Left renal cortex interstitium (tissue), 4 donors: ENCODE measurements at regions not wholly inside any gene's neighbourhood (a gene's known extent, or its start where the extent isn't known, plus 50 kb on each side); places are given as distances from the start of the nearest gene placed in this dataset.

Source experiments
- DNase-seq, 4 donors: peaks; one replicate each; pipeline ENCODE4 v3.0.0-alpha.2; 2013; ENCODE audit warnings: low read depth in 4 of 4, low spot score in 2 of 4, missing footprints in 1 of 4

DNA sequence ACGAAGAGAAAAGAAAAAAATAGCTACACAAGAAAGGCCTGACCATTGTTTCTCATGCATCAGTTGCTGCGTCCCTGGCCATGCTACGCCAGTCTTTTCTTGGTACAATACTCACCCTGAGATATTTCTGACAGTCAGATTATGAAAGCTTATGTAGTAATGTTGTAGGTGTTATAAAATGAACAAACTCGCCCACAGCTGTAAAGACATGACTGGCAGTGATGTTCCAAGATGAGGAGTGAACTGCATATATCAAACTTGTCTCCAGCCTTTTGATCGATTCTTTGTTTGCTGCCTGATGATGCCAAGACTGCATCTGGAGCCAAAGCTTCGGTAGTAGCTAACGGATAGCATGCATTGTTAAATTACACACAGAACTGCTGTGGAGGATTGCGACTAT lies 822.7 kb downstream of the TUSC7 start:
- no peak for DNase-seq

DNA sequence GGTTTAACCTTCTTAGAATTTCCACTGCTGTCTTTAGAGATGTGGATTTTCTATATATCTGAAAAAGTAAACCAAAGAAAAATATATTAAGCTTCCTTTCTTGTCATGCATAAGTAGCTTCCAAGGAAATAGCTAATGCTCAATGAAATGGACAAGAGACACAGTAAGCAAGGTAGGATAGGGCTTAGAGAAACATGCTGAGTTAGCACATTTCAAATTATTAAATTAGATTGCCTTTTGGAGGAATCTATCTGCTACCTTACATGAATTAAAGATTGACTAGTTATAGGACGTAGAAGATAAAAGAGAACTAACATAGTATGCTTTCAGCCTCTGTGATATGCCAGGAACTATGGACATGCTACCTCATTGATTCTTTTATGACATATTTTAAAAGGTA lies 824.6 kb downstream of the TUSC7 start:
- DNase-seq, result no peak

DNA sequence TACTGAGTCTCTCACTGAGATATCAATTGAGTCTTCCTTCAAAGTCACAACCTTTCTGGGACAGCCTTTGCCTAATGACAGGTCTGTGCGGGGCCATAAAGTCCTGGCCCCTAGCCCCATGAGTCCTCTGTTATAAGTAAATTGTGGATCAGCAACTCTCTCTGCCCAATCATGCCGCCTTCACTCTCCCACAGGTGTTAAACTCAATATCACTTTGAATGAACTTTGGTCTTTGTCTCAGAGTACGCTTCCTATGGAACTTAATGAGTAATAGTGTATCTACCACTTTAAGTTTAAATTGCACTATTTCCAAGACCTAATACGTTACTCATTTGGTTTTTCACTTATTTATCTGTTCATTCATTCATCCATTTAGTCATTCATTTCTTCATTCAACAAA lies 826.4 kb downstream of the TUSC7 start:
- no peak for DNase-seq

DNA sequence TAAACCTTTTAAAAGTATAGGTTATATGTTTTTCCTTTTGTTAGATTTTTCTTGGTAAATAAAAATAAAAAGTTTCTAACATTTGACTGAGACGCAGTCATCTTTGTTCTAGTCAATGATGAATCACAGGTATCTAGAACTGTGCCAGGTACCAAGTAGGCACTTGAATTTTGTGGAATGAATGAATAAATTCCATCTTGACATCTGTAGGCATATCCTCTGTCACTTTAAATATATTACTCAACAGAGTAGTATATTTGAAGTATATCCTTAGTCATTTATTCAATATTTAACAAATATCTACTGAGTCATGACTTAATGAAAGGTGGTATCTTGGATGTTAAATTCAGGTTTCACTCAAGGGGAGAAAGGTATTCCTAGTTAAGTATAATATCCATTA lies 828.4 kb downstream of the TUSC7 start:
- DNase-seq, result no peak

DNA sequence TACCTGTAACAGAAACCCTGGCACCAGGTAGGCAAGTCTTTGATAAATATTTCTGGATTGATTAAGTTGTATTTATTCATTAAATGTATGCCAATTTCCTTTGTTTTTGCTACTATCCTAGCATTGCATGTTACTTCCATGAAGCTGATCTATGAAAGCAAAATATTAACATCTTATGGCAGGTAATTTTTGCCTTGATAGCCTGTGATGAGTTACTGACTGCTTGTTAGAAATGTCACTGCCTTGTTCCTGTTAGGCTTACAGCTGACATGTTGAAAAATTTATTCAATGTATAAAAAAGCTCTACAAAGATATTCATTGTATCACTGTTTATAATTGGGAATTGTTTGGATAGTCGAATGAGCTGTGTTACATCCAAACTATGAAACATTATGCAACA lies 830.1 kb downstream of the TUSC7 start:
- no peak for DNase-seq

DNA sequence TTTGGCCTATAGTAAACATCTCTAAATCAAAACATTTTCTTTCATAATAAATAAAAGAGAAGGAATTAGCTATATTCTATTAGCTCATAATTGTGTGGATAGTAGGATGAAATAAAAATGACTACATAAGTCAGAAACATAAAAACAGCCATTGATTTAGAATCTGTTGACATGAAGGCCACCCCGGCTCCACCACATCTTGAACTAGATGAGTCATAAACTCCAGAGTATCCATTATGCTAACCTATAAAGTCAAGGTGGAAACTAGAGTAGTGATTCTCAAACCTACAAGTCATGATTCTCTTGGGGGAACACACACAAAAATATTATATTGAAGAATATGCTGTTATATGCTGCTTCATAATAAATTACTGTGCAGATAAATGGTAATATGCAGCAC lies 831.0 kb downstream of the TUSC7 start:
- DNase-seq, result no peak

DNA sequence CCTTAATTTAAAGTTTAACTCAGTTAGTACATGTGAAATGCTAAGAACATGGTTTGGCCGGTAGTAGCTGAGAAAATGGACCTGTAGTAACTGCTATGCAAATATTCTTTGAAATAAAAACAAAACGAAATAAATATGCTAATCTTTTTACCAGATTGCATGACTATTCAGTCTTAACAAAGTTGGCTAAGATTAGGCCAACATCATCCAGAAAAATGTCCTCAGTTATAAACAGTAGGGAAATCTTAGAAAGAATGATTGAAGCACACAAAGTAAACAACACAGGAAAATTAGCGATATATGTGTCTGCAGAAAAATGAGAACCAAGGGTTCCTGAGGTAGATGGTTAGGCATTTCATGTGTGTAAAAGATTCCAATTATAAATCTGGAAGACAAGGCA lies 832.1 kb downstream of the TUSC7 start:
- no peak for DNase-seq

DNA sequence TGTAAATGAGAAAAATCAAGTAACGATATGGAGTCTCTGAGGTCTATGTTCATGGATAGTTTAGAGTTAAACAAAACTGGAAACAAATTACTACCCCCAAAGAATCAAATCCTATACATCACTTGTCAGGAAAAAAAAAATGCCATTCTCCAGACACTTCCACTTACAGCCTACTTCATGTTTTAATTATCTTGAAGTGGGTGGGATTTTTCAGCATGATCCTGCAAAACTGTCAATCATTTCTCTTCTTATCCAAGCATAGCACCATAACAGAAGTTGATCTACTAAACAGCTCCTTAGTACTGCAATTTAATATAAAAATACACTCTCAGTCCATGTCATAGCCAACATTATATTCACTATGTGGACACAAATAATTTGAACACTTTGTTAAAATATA lies 833.9 kb downstream of the TUSC7 start:
- no peak for DNase-seq

DNA sequence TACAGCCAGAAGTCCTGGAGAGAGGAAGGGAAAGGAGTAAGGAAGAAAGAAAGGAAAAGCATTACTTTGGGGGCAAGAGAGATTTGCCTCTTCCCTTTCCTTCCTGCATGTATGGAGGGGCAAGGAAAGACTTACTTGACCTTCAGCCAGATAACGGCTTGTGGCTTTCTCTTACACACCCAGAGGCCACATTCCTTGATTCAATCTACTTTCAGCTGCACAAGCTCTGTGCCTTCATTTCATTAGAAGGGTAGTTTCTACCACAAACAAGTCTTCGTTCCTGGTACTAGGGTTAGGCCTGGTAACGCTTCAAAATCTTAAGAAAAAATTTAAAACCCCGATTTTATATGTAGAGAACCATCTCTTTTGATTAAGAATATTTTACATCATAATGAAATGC lies 835.9 kb downstream of the TUSC7 start:
- no peak for DNase-seq

DNA sequence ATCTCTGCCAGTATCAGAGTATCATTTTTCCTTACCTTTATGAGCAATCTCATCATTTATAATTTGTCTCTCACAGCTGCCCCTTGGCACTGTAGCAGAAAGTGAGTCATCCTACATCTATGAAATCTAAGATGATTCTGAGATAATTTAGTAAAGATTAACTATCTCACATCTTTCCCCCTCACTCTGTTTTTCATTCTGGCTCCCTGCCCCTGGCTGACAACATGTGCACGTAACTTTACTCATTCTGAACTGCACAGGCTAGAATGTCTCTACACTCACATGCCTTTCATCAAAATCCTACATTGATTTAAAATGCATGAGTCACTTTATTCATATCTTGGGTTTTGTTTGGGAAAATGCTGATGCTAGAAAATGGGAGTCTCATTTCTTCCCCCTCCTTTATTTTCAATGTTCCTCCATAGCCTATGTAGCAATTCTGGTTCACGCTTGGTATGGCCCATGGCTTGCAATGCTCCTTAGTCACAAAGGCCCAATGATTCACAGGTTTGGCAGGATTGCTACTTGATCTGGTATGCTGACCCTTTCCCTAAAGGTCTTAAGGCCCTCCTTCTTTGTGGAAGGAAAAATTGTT lies 838.5 kb downstream of the TUSC7 start:
- DNase-seq, result no peak

DNA sequence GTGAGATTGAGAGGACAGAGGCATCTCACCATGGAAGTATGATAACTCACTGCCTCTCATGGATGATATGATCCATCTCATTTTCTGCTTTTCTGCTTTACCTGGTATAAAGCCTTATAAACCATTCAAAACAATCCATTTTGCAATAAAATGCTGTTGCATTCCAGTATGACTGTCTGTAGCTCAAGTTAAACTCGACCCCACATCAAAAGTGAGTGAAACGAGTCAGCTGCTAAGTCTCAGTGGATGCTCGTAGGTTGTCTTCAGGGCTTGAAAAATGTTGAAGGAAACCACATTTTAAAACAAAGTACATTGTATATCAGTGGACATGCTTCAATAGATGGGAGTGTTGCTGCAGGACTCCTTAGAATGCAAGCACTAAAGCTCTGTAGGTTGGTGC lies 839.0 kb downstream of the TUSC7 start:
- no peak for DNase-seq

DNA sequence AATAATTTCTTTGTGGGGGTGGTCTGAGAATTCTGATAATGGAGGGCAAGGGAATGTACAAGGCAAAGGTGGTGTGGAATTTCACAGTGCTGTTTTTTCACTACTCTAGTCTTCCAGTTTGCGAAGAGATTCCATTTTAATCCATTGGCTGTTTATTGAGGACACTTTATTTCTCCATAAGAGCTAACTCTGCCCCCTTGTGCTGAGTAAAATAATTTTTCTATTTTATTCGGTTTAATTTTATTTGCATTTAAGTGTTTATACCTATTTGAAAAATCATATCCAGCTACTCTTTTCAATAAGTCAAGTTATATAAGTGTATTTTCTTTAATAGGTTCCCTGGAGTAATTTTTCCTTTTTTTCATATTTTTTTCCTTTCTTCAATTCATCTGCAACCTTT lies 840.1 kb downstream of the TUSC7 start:
- no peak for DNase-seq

DNA sequence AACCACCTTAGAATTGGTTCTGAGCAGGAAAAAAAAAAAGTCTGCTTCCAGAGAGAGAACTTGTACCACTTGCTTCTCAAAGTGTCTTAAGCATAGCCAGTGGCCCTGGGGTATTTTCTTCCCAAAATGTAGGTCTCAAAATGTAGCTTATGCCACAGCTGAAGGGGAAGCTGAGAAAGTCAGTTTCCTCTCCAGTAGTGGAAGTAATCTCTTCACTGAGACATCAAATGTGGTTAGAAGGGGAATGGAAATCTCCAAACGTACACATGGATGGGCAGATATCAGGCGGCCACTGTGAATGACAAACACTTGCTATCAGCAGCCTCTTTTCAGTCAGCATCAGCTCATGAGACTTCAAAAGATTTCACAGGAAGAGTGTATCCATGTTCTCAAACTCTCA lies 841.2 kb downstream of the TUSC7 start:
- no peak for DNase-seq

DNA sequence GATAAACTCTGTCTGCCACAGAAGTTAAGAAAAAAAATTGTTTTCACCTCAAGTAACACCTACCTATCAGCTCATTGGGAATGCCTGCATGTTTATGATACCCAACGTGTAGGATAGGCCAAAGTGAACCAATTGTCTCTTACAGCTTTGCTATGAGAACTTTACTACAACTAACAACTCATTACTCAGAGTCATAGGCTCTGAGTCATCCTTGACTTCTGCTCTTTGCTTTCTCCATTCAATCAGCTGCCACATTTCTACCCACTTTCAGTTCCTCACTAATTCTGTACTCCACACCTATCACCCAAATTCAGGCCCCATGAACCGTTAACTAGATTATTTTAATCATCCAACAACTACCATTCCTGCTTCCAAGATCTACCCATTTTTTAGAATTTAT lies 843.9 kb downstream of the TUSC7 start:
- DNase-seq, result no peak

DNA sequence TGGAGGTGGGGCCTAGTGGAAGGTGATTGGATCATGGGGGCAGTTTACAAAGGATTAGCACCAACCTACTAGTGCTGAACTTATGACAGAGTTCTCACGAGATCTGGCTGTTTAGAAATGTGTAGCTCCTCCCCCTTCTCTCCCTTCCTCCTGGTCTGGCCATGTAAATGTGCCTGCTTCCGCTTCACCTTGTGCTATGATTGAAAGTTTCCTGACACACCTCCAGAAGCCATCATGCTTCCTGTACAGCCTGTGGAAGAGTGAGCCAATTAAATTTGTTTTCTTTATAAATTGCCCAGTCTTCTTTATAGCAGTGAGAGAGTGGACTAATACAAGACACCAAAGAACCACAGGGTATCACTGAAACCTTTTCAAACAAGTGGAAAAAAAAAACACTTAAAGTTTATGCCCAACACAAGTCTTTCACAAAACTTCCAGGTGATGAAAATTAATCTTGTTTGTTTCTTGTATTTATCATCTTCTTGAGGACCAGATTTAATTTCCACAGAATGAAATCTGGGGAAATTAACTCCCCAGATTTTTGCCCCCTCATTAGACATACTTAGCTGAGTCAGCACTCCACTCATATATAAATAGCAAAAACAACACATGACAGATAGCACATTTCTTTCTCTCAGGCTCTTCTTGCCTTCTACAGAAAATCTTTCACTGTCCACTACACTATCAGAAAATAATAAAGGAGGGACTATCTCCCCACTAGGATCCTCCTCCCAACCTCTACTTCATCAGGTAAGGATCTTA lies 847.2 kb downstream of the TUSC7 start:
- DNase-seq, result no peak

DNA sequence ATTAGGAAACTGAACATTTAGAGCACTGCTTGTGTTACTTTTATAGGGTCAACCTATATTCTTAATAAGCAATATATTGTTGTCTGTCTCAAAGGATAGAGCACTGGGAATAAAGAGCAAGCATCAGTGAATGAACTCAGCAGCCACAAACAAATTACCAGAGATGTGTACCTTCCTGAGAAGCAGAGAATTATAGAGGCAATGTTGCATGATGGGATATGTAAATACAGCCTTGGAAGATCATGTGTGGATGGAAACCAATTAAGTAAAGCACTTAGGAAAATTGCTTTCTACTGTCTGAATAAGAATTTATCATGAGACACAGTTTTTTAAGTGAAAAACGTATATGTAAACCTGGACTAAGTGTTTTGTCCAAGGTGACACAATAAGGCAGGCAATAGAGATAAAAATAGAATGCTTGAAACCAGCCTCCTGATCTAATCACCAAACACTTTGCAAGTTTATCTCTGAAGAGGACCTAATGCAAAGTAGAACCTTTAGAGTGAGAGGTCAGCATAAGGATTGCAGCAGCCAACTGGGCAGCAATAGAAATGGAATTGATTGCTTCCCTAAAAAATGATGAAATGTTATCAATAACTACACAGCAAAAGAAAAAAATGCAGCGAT lies 848.0 kb downstream of the TUSC7 start:
- DNase-seq, result no peak

DNA sequence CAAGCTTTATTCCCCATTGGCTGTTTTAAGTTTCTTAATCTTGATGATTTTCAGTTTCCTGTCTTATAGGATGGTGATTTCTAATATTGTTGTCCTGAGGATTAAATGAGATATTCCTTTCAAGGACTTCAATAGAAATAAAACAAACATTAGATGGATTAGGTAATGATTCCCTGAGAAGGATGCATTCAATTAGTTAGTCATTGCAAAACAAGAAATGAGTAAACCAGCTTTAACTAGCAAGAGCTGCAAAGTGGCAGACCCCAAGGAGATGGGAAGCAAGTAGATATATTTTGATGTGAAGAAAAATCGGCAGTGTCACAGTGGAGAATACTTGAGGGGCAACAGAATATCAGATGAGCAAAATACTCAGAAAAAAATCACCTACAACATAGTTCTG lies 849.1 kb downstream of the TUSC7 start:
- DNase-seq, result no peak

DNA sequence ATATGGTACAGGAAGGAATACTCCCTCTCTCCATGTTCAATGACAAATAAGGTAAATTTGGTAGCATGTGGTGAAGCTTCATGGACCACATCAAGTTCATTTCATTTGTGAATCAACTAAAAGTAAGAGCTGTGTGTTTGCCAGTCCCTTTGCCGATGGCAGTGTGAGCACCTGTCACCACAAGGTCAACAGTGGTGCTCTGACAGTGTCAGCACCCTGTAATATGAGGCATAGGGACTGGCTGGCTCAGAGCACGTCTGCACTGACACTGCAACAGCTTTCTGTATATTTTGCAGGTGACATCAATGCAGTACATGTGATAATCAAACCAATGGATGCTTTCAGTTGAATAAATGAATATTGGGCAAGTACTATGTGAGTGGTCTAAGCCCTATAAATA lies 852.4 kb downstream of the TUSC7 start:
- no peak for DNase-seq

DNA sequence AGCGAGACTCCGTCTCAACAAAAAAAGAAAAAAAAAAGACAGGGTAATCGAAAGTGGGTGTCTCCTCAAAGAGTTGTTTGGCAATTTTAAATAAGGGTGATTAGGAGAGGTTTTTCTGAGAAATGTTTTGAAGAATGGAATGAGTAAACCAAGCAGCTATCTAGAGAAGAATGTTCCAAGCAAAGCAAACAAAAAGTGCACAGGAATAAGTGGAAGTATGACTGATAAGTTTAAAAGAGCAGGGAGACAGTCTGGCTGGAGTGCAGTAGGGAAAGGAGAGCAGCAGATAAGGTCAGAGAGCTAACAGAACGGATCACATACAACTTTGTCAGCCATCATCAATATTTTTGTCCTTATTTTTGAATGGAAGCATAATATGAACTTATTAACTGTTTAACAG lies 853.5 kb downstream of the TUSC7 start:
- DNase-seq, result no peak

DNA sequence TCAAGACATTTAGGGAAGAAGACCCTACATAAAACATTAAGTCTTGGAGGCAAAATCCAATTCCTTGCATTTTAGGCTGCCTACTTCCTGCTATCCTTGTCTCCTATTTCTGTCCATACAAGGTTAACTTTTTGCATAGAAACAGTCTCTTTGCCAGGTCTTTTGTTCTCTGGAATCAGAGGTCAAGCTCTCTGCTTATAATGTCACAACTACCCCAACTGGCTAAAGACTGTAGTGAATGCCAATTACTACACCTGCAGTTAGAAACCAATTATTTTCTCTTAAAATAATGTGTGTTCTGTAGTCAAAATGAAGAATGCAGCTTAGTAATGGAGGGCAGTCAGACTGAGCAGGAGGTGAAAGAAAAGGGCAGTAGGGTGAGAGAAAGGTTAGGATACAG lies 856.2 kb downstream of the TUSC7 start:
- DNase-seq, result no peak

DNA sequence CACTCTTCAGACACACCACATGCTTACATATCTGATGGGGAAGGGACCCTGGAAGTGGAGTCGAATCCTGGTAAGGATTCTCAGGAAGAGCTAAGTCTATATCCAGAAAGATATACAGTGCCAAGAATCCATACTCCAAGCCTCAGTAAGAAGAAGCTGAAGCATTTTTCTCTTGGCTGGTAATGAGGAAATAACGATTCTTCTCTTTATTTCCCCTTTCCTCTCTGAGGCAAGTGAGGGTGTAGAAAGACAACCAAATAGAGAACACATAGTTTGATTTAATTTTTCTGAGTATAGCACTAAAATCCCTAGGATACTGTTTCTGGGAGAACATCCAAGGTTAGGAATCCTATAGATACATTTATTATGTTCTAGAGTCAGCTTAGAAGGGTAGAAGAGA lies 857.3 kb downstream of the TUSC7 start:
- DNase-seq, result no peak

DNA sequence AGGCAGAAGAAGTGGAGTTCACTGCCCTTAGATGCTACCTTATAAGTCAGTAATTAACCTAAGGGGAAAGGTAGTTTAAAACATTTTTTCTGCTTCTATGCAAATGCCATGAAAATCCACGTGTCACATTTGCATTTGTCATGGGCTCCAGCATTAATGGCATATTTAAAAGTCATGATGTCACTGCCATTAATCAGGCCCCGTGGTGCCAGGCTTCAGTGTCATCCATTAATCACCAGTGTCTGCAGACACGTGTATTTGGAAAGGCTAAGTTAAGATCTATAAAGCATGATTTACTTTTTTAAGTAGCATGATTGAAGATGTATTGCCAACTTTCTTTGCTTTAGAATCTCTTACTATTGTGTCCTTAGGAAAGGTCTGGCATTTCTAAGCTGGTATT lies 857.8 kb downstream of the TUSC7 start:
- no peak for DNase-seq
